ENCODE measurements at regions not wholly inside any gene's neighbourhood (a gene's known extent, or its start where the extent isn't known, plus 50 kb on each side); places are given as distances from the start of the nearest gene placed in this dataset.
A peak's percentile ranks its signal among the peaks of the same experiment; 100 is the strongest.

- DNase-seq (ENCODE audit: low read depth), result no peak
These were observed 238.3 kb downstream of the SEC14L1 start for GRCh38 chr17:77379065-77379428.

DNA sequence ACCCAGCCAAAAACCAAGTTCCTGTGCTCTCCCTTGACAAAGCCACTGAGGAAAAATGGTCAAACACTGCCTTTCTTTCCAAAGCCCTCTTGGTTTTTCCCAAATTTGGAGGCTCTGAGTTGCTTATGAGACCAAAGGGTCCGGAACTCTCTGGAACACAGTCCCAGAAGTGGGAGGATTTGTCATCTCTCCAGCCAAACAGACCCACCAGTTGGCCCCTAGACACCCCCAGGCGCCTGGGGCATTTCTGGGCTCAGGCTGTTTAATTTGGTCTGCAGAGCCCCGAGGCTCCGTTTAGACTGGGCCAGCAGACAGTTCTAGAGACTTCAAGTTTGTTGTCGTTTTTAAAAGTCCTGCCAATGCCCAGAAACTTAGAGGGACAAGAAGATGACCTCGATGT is 239.1 kb downstream of the SEC14L1 start:
- no peak for DNase-seq (ENCODE audit: low read depth)

GRCh38 chr17:77380395-77381184 is 239.8 kb downstream of the SEC14L1 start:
- DNase-seq (ENCODE audit: low read depth), result no peak

DNA sequence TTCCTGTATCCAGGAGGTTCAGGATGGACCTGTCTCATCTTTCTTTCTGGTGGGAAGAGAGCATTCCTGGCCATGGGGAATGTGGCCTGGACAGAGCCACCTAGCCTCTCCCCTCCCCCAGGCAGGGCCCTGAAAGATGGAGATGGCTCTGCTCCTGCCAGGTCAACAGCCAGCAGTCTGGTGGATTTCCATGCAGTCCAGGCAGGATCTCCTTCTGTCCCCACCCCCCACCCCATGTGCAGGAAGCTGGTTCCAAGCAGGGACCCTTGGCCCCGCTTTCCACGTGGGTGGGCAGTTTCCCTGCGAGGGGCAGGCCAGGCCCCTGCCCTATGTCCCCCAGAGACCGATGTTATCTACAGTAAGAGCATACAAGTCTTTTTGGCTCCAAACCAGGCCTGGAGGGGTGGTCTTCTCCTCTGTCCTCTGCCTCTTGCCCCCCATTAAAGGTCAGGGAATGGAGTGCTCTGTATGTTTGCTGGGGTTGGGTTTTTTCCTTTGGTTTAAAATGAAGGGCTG is 240.5 kb downstream of the SEC14L1 start:
- no peak for DNase-seq (ENCODE audit: low read depth)

- no peak for DNase-seq (ENCODE audit: low read depth)
These were observed 241.0 kb downstream of the SEC14L1 start for GRCh38 chr17:77381731-77382130.

DNA sequence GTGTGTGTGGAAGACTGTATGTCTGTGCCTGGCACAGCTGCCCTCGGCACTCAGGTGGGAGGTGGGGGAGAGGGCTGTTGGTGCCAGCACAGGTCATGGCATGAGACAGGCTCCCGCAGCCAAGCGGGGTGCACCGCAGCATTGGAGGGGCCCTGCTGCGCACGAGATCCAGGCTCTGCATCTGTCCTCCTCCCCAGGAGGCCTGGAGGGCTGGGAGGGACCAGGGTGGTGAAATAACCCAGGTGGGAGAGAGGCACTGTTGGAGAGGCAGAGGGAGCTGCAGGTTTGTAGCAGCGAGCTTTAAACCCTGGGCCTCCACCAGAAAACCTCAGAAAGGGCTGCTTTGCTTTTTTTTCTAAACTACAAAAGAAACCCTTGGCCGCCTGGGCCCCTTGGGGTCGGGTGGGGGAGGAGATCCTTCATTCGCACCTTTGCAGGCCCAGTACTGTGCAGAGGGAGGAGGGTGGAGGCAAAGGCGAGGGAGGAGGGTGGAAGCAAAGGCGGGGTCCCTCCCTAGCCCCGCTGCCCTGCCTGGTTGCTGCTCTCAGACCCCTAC is 241.7 kb downstream of the SEC14L1 start:
- no peak for DNase-seq (ENCODE audit: low read depth)

GRCh38 chr17:77382966-77383612 is 242.3 kb downstream of the SEC14L1 start:
- no peak for DNase-seq (ENCODE audit: low read depth)

DNA sequence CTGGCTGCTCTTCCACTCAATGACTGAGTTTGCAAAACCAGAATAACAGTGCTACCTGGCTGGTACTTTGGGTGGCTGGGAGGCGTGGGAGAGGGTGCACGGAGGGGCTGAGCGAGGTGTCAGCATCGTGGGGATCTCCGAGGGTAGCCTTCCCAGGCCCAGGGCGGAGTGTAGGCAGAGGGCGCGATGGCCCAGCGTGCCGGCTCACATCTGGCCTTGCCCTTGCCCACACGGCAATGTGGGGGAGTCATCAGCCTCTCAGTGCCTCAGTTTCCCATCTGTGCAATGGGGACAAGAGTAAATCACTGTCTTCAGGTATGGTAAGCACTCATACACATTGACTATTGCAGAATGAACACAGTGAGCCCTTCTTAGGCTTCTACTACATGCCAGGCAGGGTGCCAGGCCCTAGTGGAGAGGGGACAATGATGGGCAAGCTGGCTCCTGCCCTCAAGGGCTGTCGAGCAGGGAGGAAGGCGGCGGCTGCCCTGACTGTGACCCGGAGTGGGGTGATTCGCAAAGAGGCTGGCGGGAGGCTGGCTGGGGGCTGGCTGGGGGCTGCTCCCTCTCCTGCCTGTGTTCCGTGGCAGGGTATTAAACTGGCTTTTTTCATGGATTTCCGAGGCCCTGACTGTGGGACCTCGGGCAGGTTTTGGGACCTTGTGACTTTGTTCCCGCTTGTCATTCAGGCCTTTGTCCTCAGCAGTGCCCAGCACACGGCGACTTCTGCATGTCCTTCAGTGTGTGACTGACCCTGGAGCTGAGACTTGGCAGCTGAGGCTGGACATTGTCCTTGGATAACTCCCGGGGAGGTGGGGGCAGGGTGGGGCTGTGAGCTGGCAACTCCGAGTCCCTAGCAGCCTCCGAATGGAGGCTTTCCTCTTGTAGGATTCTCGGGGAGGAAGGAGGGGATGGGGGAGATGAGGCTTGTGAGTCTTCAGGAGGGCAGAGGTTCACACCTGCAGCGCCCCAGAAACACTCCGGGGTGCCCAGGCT is 243.1 kb downstream of the SEC14L1 start:
- no peak for DNase-seq (ENCODE audit: low read depth)

DNA sequence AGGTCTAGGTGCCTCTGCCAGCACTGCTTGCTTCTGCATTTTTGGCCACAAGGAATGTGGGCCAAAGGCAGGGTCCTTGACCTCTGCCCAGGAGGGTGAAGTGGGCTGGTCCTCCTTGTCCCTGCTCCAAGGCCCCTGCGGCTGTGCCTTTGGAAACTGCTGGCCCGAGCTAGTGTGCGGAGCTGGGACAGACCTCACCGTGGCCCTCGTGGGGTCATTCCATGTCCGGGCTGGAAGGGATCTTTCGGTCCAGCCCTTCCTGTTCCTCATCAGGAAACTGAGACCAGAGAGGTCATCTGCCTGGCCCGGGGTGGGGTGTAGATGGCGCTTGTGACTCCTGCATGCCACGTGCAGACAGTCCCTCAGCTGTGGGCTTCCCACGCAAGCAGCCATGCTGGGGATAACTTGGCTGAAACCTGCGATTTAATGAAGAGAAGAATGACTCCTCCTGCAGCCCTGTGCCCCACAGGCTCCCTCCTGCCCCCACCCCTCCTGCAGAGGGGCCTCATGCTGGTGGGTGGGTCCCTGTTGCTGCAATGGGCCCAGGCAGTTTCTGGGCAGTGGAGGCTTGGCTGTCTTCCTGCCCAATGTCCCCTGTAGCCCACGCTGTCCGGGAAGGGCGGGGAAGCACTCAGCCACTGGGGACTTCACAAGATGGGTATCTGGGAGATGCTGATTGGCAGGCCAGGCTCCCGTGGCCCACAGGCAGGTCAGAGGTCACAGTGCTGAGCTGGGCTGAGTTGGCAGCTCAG is 245.2 kb downstream of the SEC14L1 start:
- no peak for DNase-seq (ENCODE audit: low read depth)

- no peak for DNase-seq (ENCODE audit: low read depth)
These were observed 245.9 kb downstream of the SEC14L1 start for GRCh38 chr17:77386502-77387192.

DNA sequence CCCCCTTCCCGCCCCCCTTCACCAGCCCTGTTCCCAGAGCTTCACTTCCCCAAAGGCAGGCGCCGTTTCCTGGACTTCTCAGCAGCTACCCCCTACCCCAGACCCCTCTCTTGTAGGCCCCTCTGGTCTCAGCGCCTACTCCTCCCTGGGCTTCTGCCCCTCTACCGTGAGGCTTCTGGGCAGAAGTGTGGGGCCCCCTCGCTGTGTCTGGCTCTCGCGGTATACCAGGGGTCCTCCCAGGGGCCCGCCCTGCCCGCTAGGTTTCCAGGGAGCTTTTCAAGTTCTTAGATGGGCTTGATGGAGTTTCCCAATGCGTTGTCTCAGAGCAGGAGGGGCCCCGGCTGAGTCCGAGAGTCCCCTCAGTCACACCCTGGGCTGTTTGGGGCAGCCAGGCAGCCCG is 247.1 kb downstream of the SEC14L1 start:
- DNase-seq (ENCODE audit: low read depth), result no peak

- no peak for DNase-seq (ENCODE audit: low read depth)
These were observed 247.9 kb downstream of the SEC14L1 start for GRCh38 chr17:77388384-77389306.

DNA sequence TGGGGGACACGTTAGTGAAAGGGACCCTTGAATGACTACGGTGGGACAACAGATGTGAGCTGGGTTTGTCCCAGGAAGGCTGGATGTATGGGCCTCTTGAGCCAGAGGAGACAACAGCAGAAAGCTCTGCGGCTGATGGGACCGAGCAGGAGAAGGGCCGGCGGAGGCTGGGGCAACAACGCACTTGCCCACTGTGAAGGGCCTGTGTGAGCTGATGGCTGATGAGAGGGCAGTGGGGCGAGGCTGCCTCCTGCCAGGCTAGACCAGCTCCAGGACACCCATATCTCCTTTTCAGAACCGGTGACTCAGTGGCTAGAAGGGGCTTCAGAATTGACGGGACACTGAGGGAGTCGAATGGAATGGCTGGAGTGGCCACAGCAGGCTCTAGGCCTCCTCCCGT is 250.1 kb downstream of the SEC14L1 start:
- DNase-seq (ENCODE audit: low read depth), result no peak

GRCh38 chr17:77391668-77392375 is 251.1 kb downstream of the SEC14L1 start:
- peak; percentile 97 for DNase-seq (ENCODE audit: low read depth)

DNA sequence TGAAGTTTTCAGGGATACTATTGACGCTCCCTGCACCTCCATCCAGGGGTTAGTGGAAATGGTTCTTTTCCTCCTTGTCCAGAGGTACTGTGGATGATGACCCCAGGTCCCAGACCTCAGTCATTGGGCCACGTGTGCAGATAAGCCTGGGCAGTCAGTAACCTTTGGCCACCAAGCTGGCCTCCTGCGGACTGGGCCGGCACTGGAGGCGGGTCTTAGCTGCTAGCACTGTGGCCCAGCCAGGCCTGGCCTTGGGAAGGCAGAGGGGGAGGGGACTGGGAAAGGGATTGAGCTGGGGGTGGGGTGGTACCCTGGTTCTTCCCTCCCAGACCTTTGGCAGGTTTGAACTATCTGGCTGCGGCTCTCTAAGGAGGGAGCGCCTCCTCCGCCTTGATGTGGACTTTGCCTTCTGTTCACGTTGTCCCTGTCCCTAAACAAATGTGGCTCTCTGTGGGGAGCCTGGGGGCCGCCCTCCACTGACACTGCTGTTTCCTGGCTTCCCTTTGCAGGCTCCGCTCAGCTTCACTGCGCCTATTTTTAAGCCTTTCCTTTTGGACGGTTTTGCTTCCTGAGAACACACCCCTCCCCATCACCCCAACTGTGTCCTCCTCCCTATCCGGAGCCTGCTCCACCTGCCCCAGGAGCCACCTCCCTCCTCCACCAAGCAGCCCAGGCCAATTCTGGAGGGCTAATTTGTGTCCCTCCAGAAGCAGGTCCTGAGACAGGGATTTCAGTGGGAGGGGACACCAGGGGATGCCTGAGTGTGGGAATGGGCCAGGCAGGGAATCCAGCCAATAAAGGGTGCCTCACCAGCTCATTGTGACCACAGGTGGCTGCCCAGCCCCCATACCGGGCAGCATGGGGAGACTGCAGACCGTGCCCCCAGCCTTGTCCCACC is 251.9 kb downstream of the SEC14L1 start:
- no peak for DNase-seq (ENCODE audit: low read depth)

DNA sequence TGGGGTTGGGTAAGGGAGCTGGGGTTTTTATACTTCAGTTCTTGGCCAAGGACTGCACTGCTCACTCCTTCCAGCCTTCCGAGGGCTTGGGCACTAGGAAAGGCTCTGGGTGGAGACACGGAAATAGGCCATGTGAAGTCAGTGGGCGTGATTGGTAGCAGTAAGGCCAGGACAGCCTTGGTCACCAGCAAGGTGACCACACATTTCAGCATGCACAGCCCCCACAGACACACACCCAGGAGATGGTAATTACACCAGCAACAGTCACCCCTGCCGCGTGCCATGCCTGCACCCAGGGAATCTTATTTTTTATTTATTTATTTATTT is 252.5 kb downstream of the SEC14L1 start:
- DNase-seq (ENCODE audit: low read depth), result no peak

DNA sequence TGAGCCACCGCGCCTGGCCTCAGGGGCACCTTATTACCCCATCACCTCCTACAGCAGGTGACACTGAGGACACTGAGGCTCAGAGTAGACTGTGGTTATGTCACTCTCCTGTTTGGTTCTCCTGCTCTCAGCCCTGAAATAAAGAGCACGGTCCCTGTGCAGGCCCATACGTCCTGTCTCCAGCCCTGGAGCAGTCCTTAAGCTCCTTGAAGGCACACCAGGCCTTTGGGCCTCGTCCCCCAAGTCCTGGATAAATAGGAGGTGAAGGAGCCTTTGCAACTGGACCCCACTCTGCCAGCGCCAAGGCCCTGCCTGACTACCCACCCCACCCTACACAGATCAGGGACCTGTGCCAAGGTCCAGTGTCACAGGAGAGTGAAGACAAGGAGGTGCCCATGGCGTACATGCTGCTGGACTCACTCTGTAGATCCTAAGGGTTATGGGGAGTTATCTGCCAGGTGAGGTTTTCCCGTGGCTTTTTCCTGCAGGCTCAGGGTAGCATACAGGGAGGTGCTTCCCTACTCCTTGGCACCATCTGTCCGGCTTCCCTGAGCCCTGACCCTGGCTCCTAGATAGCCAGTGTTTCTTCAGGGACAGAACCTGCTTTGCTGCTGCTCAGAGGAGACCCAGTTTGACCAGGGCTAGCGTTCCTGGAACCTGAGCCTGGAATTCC is 253.2 kb downstream of the SEC14L1 start:
- DNase-seq (ENCODE audit: low read depth), result no peak

Data from GM04504 (cell line).